GM10266 (cell line): ENCODE measurements at regions not wholly inside any gene's neighbourhood (a gene's known extent, or its start where the extent isn't known, plus 50 kb on each side); places are given as distances from the start of the nearest gene placed in this dataset.

ENCODE experiments used
- DNase-seq: peaks from one replicate; pipeline ENCODE4 v3.0.0; 2012; ENCODE audit errors: extremely low spot score
- CTCF ChIP-seq: IDR thresholded peaks from 2 replicates; pipeline ENCODE4 v1.5.1; 2012; ENCODE audit warnings: mild to moderate bottlenecking, low read depth; ENCODE audit not compliant: control insufficient read depth, insufficient read depth; ENCODE audit errors: missing control alignments

- DNase-seq: no peak
- TF ChIP-seq CTCF: no peak
Observed at GRCh38 chr10:25849268-25849667, 84.8 kb upstream of the MYO3A start.

- DNase-seq: no peak
- no peak for TF ChIP-seq CTCF
Observed at GRCh38 chr10:25849988-25850387, 84.0 kb upstream of the MYO3A start.

DNA sequence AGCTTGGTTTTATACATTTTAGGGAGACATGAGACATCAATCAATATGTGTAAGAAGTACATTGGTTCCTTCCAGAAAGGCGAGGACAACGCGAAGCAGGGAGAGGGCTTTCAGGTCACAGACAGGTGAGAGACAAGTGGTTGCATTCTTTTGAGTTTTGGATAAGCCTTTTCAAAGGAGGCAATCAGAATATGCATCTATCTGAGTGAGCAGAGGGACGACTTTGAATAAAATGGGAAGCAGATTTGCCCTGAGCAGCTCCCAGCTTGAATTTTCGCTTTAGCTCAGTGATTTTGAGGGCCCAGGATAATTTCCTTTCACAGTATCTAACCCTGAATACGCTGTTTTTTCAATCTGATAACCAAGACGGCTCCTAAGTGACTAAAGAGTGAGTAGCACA is 82.5 kb upstream of the MYO3A start:
- TF ChIP-seq CTCF: no peak
- DNase-seq: no peak

DNA sequence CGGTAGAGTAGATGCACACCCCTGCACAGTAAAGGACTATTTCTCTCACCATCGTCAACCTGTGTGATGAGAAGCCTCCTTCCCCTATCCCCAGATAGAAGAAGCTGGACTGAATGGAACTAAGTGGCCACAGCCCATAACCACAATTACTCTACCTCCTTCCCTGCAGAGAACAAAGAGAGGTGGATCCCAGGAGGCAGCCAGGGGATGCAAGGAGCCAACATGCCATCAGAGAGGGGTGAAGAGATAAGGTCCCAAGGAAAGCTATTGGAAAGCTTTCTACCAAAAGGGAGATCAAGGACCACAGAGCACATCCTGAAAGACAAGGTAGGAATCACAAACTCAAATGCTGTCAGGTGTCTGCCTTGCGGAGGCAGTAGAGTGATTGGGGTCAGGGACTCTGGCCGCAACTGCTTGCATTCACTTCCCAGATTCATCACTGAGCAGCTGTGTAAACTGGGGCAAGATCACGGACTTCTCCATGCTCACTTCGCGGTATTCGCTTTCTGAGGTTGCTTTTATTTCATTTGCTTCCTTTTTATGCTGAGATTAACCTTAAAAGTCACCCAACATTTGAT is 81.6 kb upstream of the MYO3A start:
- DNase-seq: no peak
- TF ChIP-seq CTCF: no peak

- no peak for TF ChIP-seq CTCF
- no peak for DNase-seq
Observed at GRCh38 chr10:25858076-25858475, 76.0 kb upstream of the MYO3A start.

GRCh38 chr10:25865267-25865666 is 68.8 kb upstream of the MYO3A start:
- no peak for DNase-seq
- no peak for TF ChIP-seq CTCF

DNA sequence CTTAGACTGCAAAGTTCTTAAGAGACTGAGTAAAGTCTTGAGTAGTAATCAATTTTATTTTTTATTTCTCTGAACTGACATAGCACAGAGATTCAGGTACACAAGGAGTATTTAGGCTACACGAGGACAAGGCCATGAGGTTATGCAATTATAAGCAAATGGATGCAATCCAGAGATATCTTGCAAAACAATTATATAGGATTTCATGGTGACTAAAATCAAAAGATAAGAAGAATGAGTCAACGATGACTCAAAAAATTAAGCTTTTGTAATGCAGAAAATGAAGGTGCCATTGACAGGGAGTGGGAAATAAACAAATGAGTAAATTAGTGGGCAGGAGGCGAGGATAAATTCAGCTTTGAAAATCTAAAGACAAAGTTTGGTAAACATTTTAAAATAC is 66.7 kb upstream of the MYO3A start:
- no peak for DNase-seq
- TF ChIP-seq CTCF: no peak
